Hepatocyte (in vitro differentiated cells): ENCODE measurements at regions not wholly inside any gene's neighbourhood (a gene's known extent, or its start where the extent isn't known, plus 50 kb on each side); places are given as distances from the start of the nearest gene placed in this dataset.

Experiments
- CTCF ChIP-seq: fragments of 200-600 bp; sonication (generic); IDR thresholded peaks from 2 replicates; pipeline ENCODE4 v1.5.1; 2016; ENCODE audit warnings: antibody characterized with exemption, mild to moderate bottlenecking; ENCODE audit not compliant: poor library complexity
- EZH2 ChIP-seq: fragments of 200-600 bp; sonication (generic); IDR thresholded peaks from 2 replicates; pipeline ENCODE4 v1.6.1; 2016; ENCODE audit warnings: antibody characterized with exemption, mild to moderate bottlenecking, borderline replicate concordance

- TF ChIP-seq CTCF, result no peak
- TF ChIP-seq EZH2, result no peak
Measured at GRCh38 chr5:53199882-53200281, 90.3 kb upstream of the MOCS2 start.
